ENCODE measurements at regions not wholly inside any gene's neighbourhood (a gene's known extent, or its start where the extent isn't known, plus 50 kb on each side); places are given as distances from the start of the nearest gene placed in this dataset.

- DNase-seq, result no peak
These were observed 586.3 kb downstream of the PLCL1 start for GRCh38 chr2:198390670-198391069.

- no peak for DNase-seq
These were observed 583.3 kb downstream of the PLCL1 start for GRCh38 chr2:198387677-198388076.

GRCh38 chr2:198385856-198386255 is 581.5 kb downstream of the PLCL1 start:
- DNase-seq, result no peak

GRCh38 chr2:198385326-198385725 is 580.9 kb downstream of the PLCL1 start:
- no peak for DNase-seq

- no peak for DNase-seq
These were observed 579.0 kb downstream of the PLCL1 start for GRCh38 chr2:198383392-198383791.

- DNase-seq, result no peak
These were observed 578.4 kb downstream of the PLCL1 start for GRCh38 chr2:198382811-198383210.

- DNase-seq, result no peak
These were observed 572.3 kb downstream of the PLCL1 start for GRCh38 chr2:198376677-198377076.

- no peak for DNase-seq
These were observed 570.7 kb downstream of the PLCL1 start for GRCh38 chr2:198375083-198375410.

GRCh38 chr2:198374375-198375082 is 570.1 kb downstream of the PLCL1 start:
- DNase-seq, result peak; percentile 30 to 47

- no peak for DNase-seq
These were observed 567.6 kb downstream of the PLCL1 start for GRCh38 chr2:198371921-198372543.

GRCh38 chr2:198371329-198371728 is 566.9 kb downstream of the PLCL1 start:
- DNase-seq, result no peak

- DNase-seq, result no peak
These were observed 563.7 kb downstream of the PLCL1 start for GRCh38 chr2:198368089-198368488.

GRCh38 chr2:198362740-198363139 is 558.3 kb downstream of the PLCL1 start:
- DNase-seq, result no peak

GRCh38 chr2:198359308-198359707 is 554.9 kb downstream of the PLCL1 start:
- no peak for DNase-seq

GRCh38 chr2:198356157-198356556 is 551.8 kb downstream of the PLCL1 start:
- no peak for DNase-seq

- DNase-seq, result no peak
These were observed 547.3 kb downstream of the PLCL1 start for GRCh38 chr2:198351647-198352046.

GRCh38 chr2:198347946-198348345 is 543.6 kb downstream of the PLCL1 start:
- DNase-seq, result no peak

- DNase-seq, result no peak
These were observed 543.0 kb downstream of the PLCL1 start for GRCh38 chr2:198347349-198347748.

GRCh38 chr2:198343471-198343870 is 539.1 kb downstream of the PLCL1 start:
- no peak for DNase-seq

GRCh38 chr2:198340846-198341245 is 536.5 kb downstream of the PLCL1 start:
- no peak for DNase-seq

- DNase-seq, result no peak
These were observed 534.7 kb downstream of the PLCL1 start for GRCh38 chr2:198339116-198339515.

- DNase-seq, result no peak
These were observed 533.0 kb downstream of the PLCL1 start for GRCh38 chr2:198337368-198337767.

- no peak for DNase-seq
These were observed 524.1 kb downstream of the PLCL1 start for GRCh38 chr2:198328454-198328853.

GRCh38 chr2:198327526-198327925 is 523.1 kb downstream of the PLCL1 start:
- DNase-seq, result peak in 1 of 2 donors; percentile 4

GRCh38 chr2:198326431-198326830 is 522.0 kb downstream of the PLCL1 start:
- no peak for DNase-seq
